ENCODE measurements at regions not wholly inside any gene's neighbourhood (a gene's known extent, or its start where the extent isn't known, plus 50 kb on each side); places are given as distances from the start of the nearest gene placed in this dataset.

GRCh38 chr9:11931109-11931508 lies 762.1 kb upstream of the TYRP1 start:
- TF ChIP-seq TAF1 (IDR thresholded peaks at IDR 0.05; ENCODE audit: borderline replicate concordance, insufficient read depth, low read length), result no peak
- TF ChIP-seq REST (IDR thresholded peaks at IDR 0.05; ENCODE audit: insufficient read depth in 1 of 2, low read depth in 2 of 2, low read length in 2 of 2), result no peak
- no peak for TF ChIP-seq POLR2AphosphoS5 (IDR thresholded peaks at IDR 0.05; ENCODE audit: low read depth, low read length)

All from PFSK-1 (cell line).